Kidney epithelial cell (primary cell): ENCODE measurements at regions not wholly inside any gene's neighbourhood (a gene's known extent, or its start where the extent isn't known, plus 50 kb on each side); places are given as distances from the start of the nearest gene placed in this dataset.
A peak's percentile ranks its signal among the peaks of the same experiment; 100 is the strongest.

Experiments
- DNase-seq: peaks from one replicate; pipeline ENCODE4 v3.0.0-alpha.2; 2010; ENCODE audit warnings: low read depth
- H3K27me3 ChIP-seq: 2 replicates; pipeline ENCODE4 v1.6.0; 2011; ENCODE audit warnings: low read length; ENCODE audit not compliant: control insufficient read depth, insufficient read depth
- H3K36me3 ChIP-seq: 2 replicates; pipeline ENCODE4 v1.5.1; 2011; ENCODE audit warnings: low read length; ENCODE audit not compliant: control insufficient read depth, insufficient read depth
- H3K4me3 ChIP-seq: 2 replicates; pipeline ENCODE4 v1.5.1; 2011; ENCODE audit warnings: low read depth, mild to moderate bottlenecking, control low read depth, low read length
- CTCF ChIP-seq: IDR thresholded peaks from 2 replicates; pipeline ENCODE4 v1.5.1; 2011; ENCODE audit warnings: mild to moderate bottlenecking, moderate library complexity, low read length, control low read depth, inconsistent platforms; ENCODE audit not compliant: insufficient read depth, poor library complexity, severe bottlenecking

- TF ChIP-seq CTCF = no peak
- H3K36me3 ChIP-seq = no peaks in the 10 kb centered on the region
- no peak overlapping the region for H3K4me3 ChIP-seq
- H3K27me3 ChIP-seq = no peaks in the 10 kb centered on the region
- no peak for DNase-seq
These were observed 148.6 kb upstream of the FIGN start for GRCh38 chr2:163884416-163884815.

GRCh38 chr2:163878718-163879117 lies 142.9 kb upstream of the FIGN start:
- Histone ChIP-seq H3K36me3 (no peaks in the 10 kb centered on the region), H3K4me3 (no peak overlapping the region), H3K27me3 (no peaks in the 10 kb centered on the region)
- no peak for DNase-seq
- peak; percentile 42 for TF ChIP-seq CTCF

- no peak for TF ChIP-seq CTCF
- Histone ChIP-seq H3K27me3 (no peaks in the 10 kb centered on the region), H3K4me3 (no peak overlapping the region), H3K36me3 (no peaks in the 10 kb centered on the region)
- peak; percentile 16 for DNase-seq
These were observed 141.5 kb upstream of the FIGN start for GRCh38 chr2:163877316-163877715.

- Histone ChIP-seq H3K27me3 (no peaks in the 10 kb centered on the region), H3K36me3 (no peaks in the 10 kb centered on the region), H3K4me3 (no peak overlapping the region)
- no peak for DNase-seq
- TF ChIP-seq CTCF = no peak
These were observed 127.3 kb upstream of the FIGN start for GRCh38 chr2:163863073-163863472.

- TF ChIP-seq CTCF = no peak
- DNase-seq = no peak
- Histone ChIP-seq H3K27me3 (no peaks in the 10 kb centered on the region), H3K4me3 (no peak overlapping the region), H3K36me3 (no peaks in the 10 kb centered on the region)
These were observed 124.1 kb upstream of the FIGN start for GRCh38 chr2:163859951-163860350.

GRCh38 chr2:163856941-163857340 lies 121.1 kb upstream of the FIGN start:
- no peak for TF ChIP-seq CTCF
- no peaks in the 10 kb centered on the region for H3K27me3 ChIP-seq
- no peaks in the 10 kb centered on the region for H3K36me3 ChIP-seq
- no peak overlapping the region for H3K4me3 ChIP-seq
- DNase-seq = no peak
